ENCODE measurements at regions not wholly inside any gene's neighbourhood (a gene's known extent, or its start where the extent isn't known, plus 50 kb on each side); places are given as distances from the start of the nearest gene placed in this dataset.

DNA sequence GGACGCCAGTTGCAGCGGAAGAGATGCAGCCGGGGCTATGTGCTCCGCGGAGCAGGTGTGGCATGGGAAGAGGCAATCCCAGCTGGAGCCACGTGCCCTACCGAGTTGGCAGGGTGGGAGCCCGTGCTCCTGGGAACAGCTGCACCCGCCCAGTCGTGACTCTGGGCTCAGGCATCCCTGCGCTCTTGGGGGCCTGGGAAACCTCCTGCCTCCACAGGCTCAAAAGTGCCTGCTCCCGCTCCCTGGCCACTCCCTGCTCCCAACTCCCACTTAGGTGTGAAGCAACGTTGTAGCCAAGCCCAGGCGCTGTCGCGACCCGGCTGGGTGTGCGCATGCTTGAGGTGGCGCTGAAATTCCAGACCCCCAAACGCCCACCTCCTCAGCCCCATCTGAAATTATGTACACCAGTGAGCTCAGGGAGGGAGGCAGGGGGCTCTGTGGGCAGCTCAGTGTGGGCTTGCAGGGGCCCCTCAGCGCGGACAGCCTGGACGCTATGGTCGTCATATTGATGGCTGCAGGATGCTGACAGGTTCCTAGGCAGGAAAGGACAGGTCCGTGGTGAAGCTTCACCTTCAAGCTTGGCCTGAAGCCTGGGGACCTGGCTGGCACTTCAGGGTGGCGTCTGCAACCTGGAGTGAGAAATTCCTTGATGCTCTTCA is 429.9 kb downstream of the SLITRK1 start:
- H3K79me2 ChIP-seq (ENCODE audit: control insufficient read depth, insufficient read depth, low read length), result no peaks in the 10 kb centered on the region
- no peak for FAIRE-seq
- no peak overlapping the region for H3K4me2 ChIP-seq (ENCODE audit: control insufficient read depth, insufficient read depth)
- H3K4me3 ChIP-seq, result no peak overlapping the region
- H3K36me3 ChIP-seq (ENCODE audit: control insufficient read depth in 2 of 2, insufficient read depth in 2 of 2, low read length in 1 of 2), result no peaks in the 10 kb centered on the region
- SMC1A ChIA-PET (ENCODE audit: uncharacterized antibody, unreplicated experiment), result no interaction called here
- in situ Hi-C loops (cut with MboI) (no loop called here), intact Hi-C loops (cut with micrococcal nuclease; ENCODE audit: unreplicated experiment) (no loop called here)
- no TSS peak for BruUV-seq (replicated peaks)
- H3K4me1 ChIP-seq (ENCODE audit: control insufficient read depth, insufficient read depth, low read length), result no peaks in the 10 kb centered on the region
- POLR2A ChIA-PET, result no interaction called here
- H3K9ac ChIP-seq (ENCODE audit: control insufficient read depth, insufficient read depth, low read length), result no peak overlapping the region
- RAD21 ChIA-PET (ENCODE audit: unreplicated experiment), result no interaction called here
- DNase-seq (ENCODE audit: low read depth, low spot score), result no peak
- H3K27me3 ChIP-seq (replicated peaks in 1 of 2; ENCODE audit: control insufficient read depth in 2 of 2, insufficient read depth in 2 of 2, low read length in 1 of 2), result no peaks in the 10 kb centered on the region
- CTCF ChIA-PET, result no interaction called here
- TF ChIP-seq TCF12 (IDR thresholded peaks at IDR 0.05; ENCODE audit: low read depth, low read length), result no peak
- TF ChIP-seq, protein P1, sequence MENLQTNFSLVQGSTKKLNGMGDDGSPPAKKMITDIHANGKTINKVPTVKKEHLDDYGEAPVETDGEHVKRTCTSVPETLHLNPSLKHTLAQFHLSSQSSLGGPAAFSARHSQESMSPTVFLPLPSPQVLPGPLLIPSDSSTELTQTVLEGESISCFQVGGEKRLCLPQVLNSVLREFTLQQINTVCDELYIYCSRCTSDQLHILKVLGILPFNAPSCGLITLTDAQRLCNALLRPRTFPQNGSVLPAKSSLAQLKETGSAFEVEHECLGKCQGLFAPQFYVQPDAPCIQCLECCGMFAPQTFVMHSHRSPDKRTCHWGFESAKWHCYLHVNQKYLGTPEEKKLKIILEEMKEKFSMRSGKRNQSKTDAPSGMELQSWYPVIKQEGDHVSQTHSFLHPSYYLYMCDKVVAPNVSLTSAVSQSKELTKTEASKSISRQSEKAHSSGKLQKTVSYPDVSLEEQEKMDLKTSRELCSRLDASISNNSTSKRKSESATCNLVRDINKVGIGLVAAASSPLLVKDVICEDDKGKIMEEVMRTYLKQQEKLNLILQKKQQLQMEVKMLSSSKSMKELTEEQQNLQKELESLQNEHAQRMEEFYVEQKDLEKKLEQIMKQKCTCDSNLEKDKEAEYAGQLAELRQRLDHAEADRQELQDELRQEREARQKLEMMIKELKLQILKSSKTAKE (IDR thresholded peaks at IDR 0.05; ENCODE audit: low read depth, poor library complexity, severe bottlenecking), result no peak
- TF ChIP-seq, protein P2, sequence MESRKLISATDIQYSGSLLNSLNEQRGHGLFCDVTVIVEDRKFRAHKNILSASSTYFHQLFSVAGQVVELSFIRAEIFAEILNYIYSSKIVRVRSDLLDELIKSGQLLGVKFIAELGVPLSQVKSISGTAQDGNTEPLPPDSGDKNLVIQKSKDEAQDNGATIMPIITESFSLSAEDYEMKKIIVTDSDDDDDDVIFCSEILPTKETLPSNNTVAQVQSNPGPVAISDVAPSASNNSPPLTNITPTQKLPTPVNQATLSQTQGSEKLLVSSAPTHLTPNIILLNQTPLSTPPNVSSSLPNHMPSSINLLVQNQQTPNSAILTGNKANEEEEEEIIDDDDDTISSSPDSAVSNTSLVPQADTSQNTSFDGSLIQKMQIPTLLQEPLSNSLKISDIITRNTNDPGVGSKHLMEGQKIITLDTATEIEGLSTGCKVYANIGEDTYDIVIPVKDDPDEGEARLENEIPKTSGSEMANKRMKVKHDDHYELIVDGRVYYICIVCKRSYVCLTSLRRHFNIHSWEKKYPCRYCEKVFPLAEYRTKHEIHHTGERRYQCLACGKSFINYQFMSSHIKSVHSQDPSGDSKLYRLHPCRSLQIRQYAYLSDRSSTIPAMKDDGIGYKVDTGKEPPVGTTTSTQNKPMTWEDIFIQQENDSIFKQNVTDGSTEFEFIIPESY (IDR thresholded peaks at IDR 0.05), result no peak
- no peak for TF ChIP-seq IKZF1 (conservative IDR thresholded peaks at IDR 0.05)
- no peak for TF ChIP-seq FOXM1 (IDR thresholded peaks at IDR 0.05; ENCODE audit: low read depth, low read length)
- TF ChIP-seq CEBPB (IDR thresholded peaks at IDR 0.05; ENCODE audit: borderline replicate concordance in 1 of 2, low read depth in 2 of 2, low read length in 2 of 2), result no peak
- TF ChIP-seq CHD1 (IDR thresholded peaks at IDR 0.05; ENCODE audit: low read depth, low read length), result no peak
- TF ChIP-seq, protein P3, sequence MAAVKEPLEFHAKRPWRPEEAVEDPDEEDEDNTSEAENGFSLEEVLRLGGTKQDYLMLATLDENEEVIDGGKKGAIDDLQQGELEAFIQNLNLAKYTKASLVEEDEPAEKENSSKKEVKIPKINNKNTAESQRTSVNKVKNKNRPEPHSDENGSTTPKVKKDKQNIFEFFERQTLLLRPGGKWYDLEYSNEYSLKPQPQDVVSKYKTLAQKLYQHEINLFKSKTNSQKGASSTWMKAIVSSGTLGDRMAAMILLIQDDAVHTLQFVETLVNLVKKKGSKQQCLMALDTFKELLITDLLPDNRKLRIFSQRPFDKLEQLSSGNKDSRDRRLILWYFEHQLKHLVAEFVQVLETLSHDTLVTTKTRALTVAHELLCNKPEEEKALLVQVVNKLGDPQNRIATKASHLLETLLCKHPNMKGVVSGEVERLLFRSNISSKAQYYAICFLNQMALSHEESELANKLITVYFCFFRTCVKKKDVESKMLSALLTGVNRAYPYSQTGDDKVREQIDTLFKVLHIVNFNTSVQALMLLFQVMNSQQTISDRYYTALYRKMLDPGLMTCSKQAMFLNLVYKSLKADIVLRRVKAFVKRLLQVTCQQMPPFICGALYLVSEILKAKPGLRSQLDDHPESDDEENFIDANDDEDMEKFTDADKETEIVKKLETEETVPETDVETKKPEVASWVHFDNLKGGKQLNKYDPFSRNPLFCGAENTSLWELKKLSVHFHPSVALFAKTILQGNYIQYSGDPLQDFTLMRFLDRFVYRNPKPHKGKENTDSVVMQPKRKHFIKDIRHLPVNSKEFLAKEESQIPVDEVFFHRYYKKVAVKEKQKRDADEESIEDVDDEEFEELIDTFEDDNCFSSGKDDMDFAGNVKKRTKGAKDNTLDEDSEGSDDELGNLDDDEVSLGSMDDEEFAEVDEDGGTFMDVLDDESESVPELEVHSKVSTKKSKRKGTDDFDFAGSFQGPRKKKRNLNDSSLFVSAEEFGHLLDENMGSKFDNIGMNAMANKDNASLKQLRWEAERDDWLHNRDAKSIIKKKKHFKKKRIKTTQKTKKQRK (IDR thresholded peaks at IDR 0.05; ENCODE audit: low read depth, low read length), result no peak
- no peak for TF ChIP-seq YY1 (IDR thresholded peaks at IDR 0.05; ENCODE audit: low read depth, low read length)
- TF ChIP-seq, protein P4, sequence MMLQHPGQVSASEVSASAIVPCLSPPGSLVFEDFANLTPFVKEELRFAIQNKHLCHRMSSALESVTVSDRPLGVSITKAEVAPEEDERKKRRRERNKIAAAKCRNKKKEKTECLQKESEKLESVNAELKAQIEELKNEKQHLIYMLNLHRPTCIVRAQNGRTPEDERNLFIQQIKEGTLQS (IDR thresholded peaks at IDR 0.05; ENCODE audit: borderline replicate concordance, extremely low read depth, low read depth, low read length), result no peak
- no peak for TF ChIP-seq NFIC (IDR thresholded peaks at IDR 0.05; ENCODE audit: low read depth, low read length)
- no peak for TF ChIP-seq CBX3 (IDR thresholded peaks at IDR 0.05; ENCODE audit: borderline replicate concordance, low read depth)
- TF ChIP-seq CBFB (IDR thresholded peaks at IDR 0.05; ENCODE audit: low read depth), result no peak
- H3K9me3 ChIP-seq (replicated peaks; ENCODE audit: control insufficient read depth, insufficient read depth, low read length), result no peaks in the 10 kb centered on the region
- no peak for ATAC-seq
- no peak overlapping the region for H2AFZ ChIP-seq (ENCODE audit: control insufficient read depth, low read depth, low read length)
- H3K27ac ChIP-seq (ENCODE audit: control insufficient read depth, insufficient read depth), result no peak overlapping the region
- 50% methylated on average over 26 of the region's 26 CpGs for WGBS (ENCODE audit: insufficient coverage, insufficient replicate concordance, low lambda C conversion rate, missing lambda C conversion rate)
- H4K20me1 ChIP-seq (ENCODE audit: control insufficient read depth, insufficient read depth), result no peaks in the 10 kb centered on the region

Data from GM12878 (cell line).